ENCODE measurements at regions not wholly inside any gene's neighbourhood (a gene's known extent, or its start where the extent isn't known, plus 50 kb on each side); places are given as distances from the start of the nearest gene placed in this dataset.

GRCh38 chr1:60280256-60280655 lies 206.7 kb upstream of the C1orf87 start (continued):
- TF ChIP-seq NR1H2 (CRISPR knock-in tag; IDR thresholded peaks at IDR 0.05), result no peak
- no peak for TF ChIP-seq RORB (CRISPR knock-in tag; IDR thresholded peaks at IDR 0.05)
- no peak for TF ChIP-seq ZNF263 (CRISPR knock-in tag; IDR thresholded peaks at IDR 0.05; ENCODE audit: low read depth)
- TF ChIP-seq AR (CRISPR knock-in tag; IDR thresholded peaks at IDR 0.05), result no peak
- no peak for TF ChIP-seq PRRX2 (CRISPR knock-in tag; IDR thresholded peaks at IDR 0.05)
- no peak for TF ChIP-seq HMGXB4 (CRISPR knock-in tag; IDR thresholded peaks at IDR 0.05)
- no peak for TF ChIP-seq ZNF671 (CRISPR knock-in tag; IDR thresholded peaks at IDR 0.05)
- TF ChIP-seq ZNF138 (CRISPR knock-in tag; conservative IDR thresholded peaks at IDR 0.05), result no peak
- no peak for TF ChIP-seq KAT7 (CRISPR knock-in tag; IDR thresholded peaks at IDR 0.05; ENCODE audit: borderline replicate concordance)
- no peak for TF ChIP-seq ZBTB43 (CRISPR knock-in tag; IDR thresholded peaks at IDR 0.05)
- TF ChIP-seq ZNF317 (CRISPR knock-in tag; IDR thresholded peaks at IDR 0.05; ENCODE audit: borderline replicate concordance, low read depth), result no peak

GRCh38 chr1:60279798-60280197 lies 206.2 kb upstream of the C1orf87 start:
- ChIA-PET CTCF (no interaction called here), POLR2A (no interaction called here)
- Mint-ChIP-seq H3K4me1 (peaks cover 13% of the 10 kb centered on the region), H3K9me3 (no peaks in the 10 kb centered on the region), H3K27me3 (ENCODE audit: low read depth) (no peaks in the 10 kb centered on the region), H3K27ac (no peak overlapping the region), H3K36me3 (no peaks in the 10 kb centered on the region), H3K4me3 (no peak overlapping the region)
- ATAC-seq (no peak), DNase-seq (ENCODE audit: low spot score) (no peak)
- TF ChIP-seq STAT6 (CRISPR knock-in tag; conservative IDR thresholded peaks at IDR 0.05; ENCODE audit: low read depth), result no peak
- TF ChIP-seq ZNF425 (CRISPR knock-in tag; conservative IDR thresholded peaks at IDR 0.05), result no peak
- no peak for TF ChIP-seq RELA (CRISPR knock-in tag; IDR thresholded peaks at IDR 0.05; ENCODE audit: borderline replicate concordance)
- TF ChIP-seq ETV6 (CRISPR knock-in tag; IDR thresholded peaks at IDR 0.05), result no peak
- no peak for TF ChIP-seq TEAD1 (CRISPR knock-in tag; IDR thresholded peaks at IDR 0.05)
- no peak for TF ChIP-seq RORB (CRISPR knock-in tag; IDR thresholded peaks at IDR 0.05)
- no peak for TF ChIP-seq AR (CRISPR knock-in tag; IDR thresholded peaks at IDR 0.05)
- no peak for TF ChIP-seq ZBTB43 (CRISPR knock-in tag; IDR thresholded peaks at IDR 0.05)
- TF ChIP-seq NFATC4 (CRISPR knock-in tag; IDR thresholded peaks at IDR 0.05), result no peak
- TF ChIP-seq ZNF219 (CRISPR knock-in tag; IDR thresholded peaks at IDR 0.05; ENCODE audit: borderline replicate concordance), result no peak
- no peak for TF ChIP-seq SP1 (CRISPR knock-in tag; conservative IDR thresholded peaks at IDR 0.05)
- no peak for TF ChIP-seq TEAD4 (CRISPR knock-in tag; IDR thresholded peaks at IDR 0.05)
- no peak for TF ChIP-seq MAX (CRISPR knock-in tag; IDR thresholded peaks at IDR 0.05)
